ENCODE measurements at regions not wholly inside any gene's neighbourhood (a gene's known extent, or its start where the extent isn't known, plus 50 kb on each side); places are given as distances from the start of the nearest gene placed in this dataset.

DNA sequence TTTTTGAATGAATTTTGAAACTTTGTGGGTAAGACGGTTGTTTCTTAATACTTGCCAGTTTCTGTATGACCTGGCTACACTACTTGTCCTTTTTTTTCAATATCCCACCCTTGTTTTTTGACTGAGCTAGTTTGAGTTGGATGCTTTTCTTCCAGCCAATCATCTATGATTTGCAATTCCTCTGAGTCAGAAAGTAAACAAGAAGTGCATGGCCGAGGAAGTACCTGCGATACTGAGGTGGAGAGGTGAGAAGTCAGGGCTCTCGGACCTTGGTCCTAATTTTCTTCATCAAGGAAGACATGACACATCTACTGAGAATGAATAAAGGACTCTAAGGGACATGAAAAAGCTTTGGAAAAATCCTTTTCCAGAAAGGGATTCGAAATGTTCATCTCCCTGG, 185.7 kb downstream of the LINC00237 start:
- H3F3A ChIP-seq (ENCODE audit: insufficient read depth, low read length, poor library complexity, severe bottlenecking), result no peaks in the 10 kb centered on the region
- TF ChIP-seq, protein P1, sequence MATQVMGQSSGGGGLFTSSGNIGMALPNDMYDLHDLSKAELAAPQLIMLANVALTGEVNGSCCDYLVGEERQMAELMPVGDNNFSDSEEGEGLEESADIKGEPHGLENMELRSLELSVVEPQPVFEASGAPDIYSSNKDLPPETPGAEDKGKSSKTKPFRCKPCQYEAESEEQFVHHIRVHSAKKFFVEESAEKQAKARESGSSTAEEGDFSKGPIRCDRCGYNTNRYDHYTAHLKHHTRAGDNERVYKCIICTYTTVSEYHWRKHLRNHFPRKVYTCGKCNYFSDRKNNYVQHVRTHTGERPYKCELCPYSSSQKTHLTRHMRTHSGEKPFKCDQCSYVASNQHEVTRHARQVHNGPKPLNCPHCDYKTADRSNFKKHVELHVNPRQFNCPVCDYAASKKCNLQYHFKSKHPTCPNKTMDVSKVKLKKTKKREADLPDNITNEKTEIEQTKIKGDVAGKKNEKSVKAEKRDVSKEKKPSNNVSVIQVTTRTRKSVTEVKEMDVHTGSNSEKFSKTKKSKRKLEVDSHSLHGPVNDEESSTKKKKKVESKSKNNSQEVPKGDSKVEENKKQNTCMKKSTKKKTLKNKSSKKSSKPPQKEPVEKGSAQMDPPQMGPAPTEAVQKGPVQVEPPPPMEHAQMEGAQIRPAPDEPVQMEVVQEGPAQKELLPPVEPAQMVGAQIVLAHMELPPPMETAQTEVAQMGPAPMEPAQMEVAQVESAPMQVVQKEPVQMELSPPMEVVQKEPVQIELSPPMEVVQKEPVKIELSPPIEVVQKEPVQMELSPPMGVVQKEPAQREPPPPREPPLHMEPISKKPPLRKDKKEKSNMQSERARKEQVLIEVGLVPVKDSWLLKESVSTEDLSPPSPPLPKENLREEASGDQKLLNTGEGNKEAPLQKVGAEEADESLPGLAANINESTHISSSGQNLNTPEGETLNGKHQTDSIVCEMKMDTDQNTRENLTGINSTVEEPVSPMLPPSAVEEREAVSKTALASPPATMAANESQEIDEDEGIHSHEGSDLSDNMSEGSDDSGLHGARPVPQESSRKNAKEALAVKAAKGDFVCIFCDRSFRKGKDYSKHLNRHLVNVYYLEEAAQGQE (IDR thresholded peaks at IDR 0.05; ENCODE audit: borderline replicate concordance), result no peak
- no peak for TF ChIP-seq EP300 (conservative IDR thresholded peaks at IDR 0.05; ENCODE audit: poor library complexity, severe bottlenecking)
- no peak for TF ChIP-seq RAD21 (conservative IDR thresholded peaks at IDR 0.05)
- TF ChIP-seq SMC3 (conservative IDR thresholded peaks at IDR 0.05; ENCODE audit: poor library complexity), result no peak
- TF ChIP-seq, protein P2, sequence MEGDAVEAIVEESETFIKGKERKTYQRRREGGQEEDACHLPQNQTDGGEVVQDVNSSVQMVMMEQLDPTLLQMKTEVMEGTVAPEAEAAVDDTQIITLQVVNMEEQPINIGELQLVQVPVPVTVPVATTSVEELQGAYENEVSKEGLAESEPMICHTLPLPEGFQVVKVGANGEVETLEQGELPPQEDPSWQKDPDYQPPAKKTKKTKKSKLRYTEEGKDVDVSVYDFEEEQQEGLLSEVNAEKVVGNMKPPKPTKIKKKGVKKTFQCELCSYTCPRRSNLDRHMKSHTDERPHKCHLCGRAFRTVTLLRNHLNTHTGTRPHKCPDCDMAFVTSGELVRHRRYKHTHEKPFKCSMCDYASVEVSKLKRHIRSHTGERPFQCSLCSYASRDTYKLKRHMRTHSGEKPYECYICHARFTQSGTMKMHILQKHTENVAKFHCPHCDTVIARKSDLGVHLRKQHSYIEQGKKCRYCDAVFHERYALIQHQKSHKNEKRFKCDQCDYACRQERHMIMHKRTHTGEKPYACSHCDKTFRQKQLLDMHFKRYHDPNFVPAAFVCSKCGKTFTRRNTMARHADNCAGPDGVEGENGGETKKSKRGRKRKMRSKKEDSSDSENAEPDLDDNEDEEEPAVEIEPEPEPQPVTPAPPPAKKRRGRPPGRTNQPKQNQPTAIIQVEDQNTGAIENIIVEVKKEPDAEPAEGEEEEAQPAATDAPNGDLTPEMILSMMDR (IDR thresholded peaks at IDR 0.05; ENCODE audit: poor library complexity, severe bottlenecking), result no peak
- H2AFZ ChIP-seq (ENCODE audit: low read depth, low read length), result no peak overlapping the region
- no peaks in the 10 kb centered on the region for H3K79me2 ChIP-seq (replicated peaks; ENCODE audit: insufficient read depth, low read length)
- no peaks in the 10 kb centered on the region for H3K9me2 ChIP-seq (ENCODE audit: insufficient read depth, low read length)
- no peak overlapping the region for H3K4me2 ChIP-seq (ENCODE audit: low read length)
- H3K9me3 ChIP-seq (ENCODE audit: low read length), result peaks cover 5% of the 10 kb centered on the region
- no peak overlapping the region for H3K27ac ChIP-seq (ENCODE audit: low read length)
- H3K27me3 ChIP-seq (ENCODE audit: insufficient read depth, low read depth, low read length), result no peaks in the 10 kb centered on the region
- H3K36me3 ChIP-seq (ENCODE audit: insufficient read depth, low read length), result no peaks in the 10 kb centered on the region
- H3K9ac ChIP-seq (ENCODE audit: low read length), result no peak overlapping the region
- no peaks in the 10 kb centered on the region for H4K20me1 ChIP-seq (ENCODE audit: insufficient read depth)
- H3K4me3 ChIP-seq (ENCODE audit: low read length), result no peak overlapping the region

DNA sequence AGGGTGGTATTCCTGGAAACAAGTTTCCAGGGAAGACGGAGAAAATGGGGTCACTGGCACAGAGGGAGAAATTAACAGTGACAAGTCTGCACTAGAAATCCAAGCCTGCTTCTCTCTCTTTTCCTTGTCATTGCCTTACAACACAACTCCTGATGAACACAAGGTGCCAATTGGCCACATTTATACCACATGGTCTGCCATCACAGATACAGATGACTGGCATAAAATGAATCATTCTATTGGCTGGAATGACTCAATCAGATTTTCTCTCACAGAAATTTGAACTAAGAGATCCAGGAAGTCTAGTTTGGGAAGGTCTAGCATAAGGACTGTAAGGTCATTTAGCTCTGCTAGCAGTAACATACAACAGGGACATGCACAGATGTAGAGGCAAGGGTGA, 190.3 kb downstream of the LINC00237 start:
- no peak for TF ChIP-seq RAD21 (conservative IDR thresholded peaks at IDR 0.05)
- TF ChIP-seq EZH2 (IDR thresholded peaks at IDR 0.05; ENCODE audit: borderline replicate concordance, insufficient read depth, low read length, poor library complexity, severe bottlenecking), result no peak
- TF ChIP-seq EP300 (conservative IDR thresholded peaks at IDR 0.05; ENCODE audit: poor library complexity, severe bottlenecking), result no peak
- no peak for TF ChIP-seq POLR2AphosphoS5 (IDR thresholded peaks at IDR 0.05)
- TF ChIP-seq SMC3 (conservative IDR thresholded peaks at IDR 0.05; ENCODE audit: poor library complexity), result no peak
- TF ChIP-seq, protein P1 (IDR thresholded peaks at IDR 0.05; ENCODE audit: borderline replicate concordance), result no peak
- no peak for TF ChIP-seq TAF1 (IDR thresholded peaks at IDR 0.05; ENCODE audit: low read depth)
- H3K36me3 ChIP-seq (ENCODE audit: insufficient read depth, low read length), result no peaks in the 10 kb centered on the region
- H3F3A ChIP-seq (ENCODE audit: insufficient read depth, low read length, poor library complexity, severe bottlenecking), result no peaks in the 10 kb centered on the region
- no peak overlapping the region for H3K9ac ChIP-seq (ENCODE audit: low read length)
- peaks cover 5% of the 10 kb centered on the region for H3K9me3 ChIP-seq (ENCODE audit: low read length)
- no peak overlapping the region for H3K4me3 ChIP-seq (ENCODE audit: low read length)
- H2AFZ ChIP-seq (ENCODE audit: low read depth, low read length), result no peak overlapping the region
- no peaks in the 10 kb centered on the region for H3K9me2 ChIP-seq (ENCODE audit: insufficient read depth, low read length)
- H3K4me2 ChIP-seq (ENCODE audit: low read length), result no peak overlapping the region
- H3K79me2 ChIP-seq (replicated peaks; ENCODE audit: insufficient read depth, low read length), result no peaks in the 10 kb centered on the region
- H4K20me1 ChIP-seq (ENCODE audit: insufficient read depth), result no peaks in the 10 kb centered on the region
- no peak overlapping the region for H3K27ac ChIP-seq (ENCODE audit: low read length)
- H3K27me3 ChIP-seq (ENCODE audit: insufficient read depth, low read depth, low read length), result no peaks in the 10 kb centered on the region
